ENCODE measurements at regions not wholly inside any gene's neighbourhood (a gene's known extent, or its start where the extent isn't known, plus 50 kb on each side); places are given as distances from the start of the nearest gene placed in this dataset.
"Not testable (repeated sequence)": the region's sequence is repeated elsewhere in the genome, so short reads cannot be mapped to it uniquely, and the experiment has no call there.

GRCh38 chr12:127145241-127145928 is 1121.6 kb upstream of the TMEM132C start:
- Histone ChIP-seq H3K36me3 (ENCODE audit: insufficient read depth, low read length) (no peaks in the 10 kb centered on the region), H3K9me3 (ENCODE audit: control insufficient read depth, insufficient read depth, low read length) (peaks cover 6% of the 10 kb centered on the region), H3K9ac (ENCODE audit: low read depth, low read length) (no peak overlapping the region), H3K4me1 (ENCODE audit: insufficient read depth, low read length) (peaks cover 9% of the 10 kb centered on the region)

GRCh38 chr12:127145929-127146789 is 1120.8 kb upstream of the TMEM132C start:
- Histone ChIP-seq H3K4me1 (ENCODE audit: insufficient read depth, low read length) (peaks cover 9% of the 10 kb centered on the region), H3K36me3 (ENCODE audit: insufficient read depth, low read length) (no peaks in the 10 kb centered on the region), H3K9ac (ENCODE audit: low read depth, low read length) (no peak overlapping the region), H3K9me3 (ENCODE audit: control insufficient read depth, insufficient read depth, low read length) (peaks cover 6% of the 10 kb centered on the region; the same call in 1 of the 2 replicates)

- Histone ChIP-seq H3K36me3 (ENCODE audit: insufficient read depth, low read length) (no peaks in the 10 kb centered on the region), H3K9ac (ENCODE audit: low read depth, low read length) (no peak overlapping the region)
Observed at GRCh38 chr12:127146991-127147718, 1119.8 kb upstream of the TMEM132C start.

GRCh38 chr12:127147724-127148123 is 1119.2 kb upstream of the TMEM132C start:
- Histone ChIP-seq H3K4me1 (ENCODE audit: insufficient read depth, low read length) (peaks cover 9% of the 10 kb centered on the region), H3K9ac (ENCODE audit: low read depth, low read length) (no peak overlapping the region), H3K36me3 (ENCODE audit: insufficient read depth, low read length) (no peaks in the 10 kb centered on the region), H3K9me3 (ENCODE audit: control insufficient read depth, insufficient read depth, low read length) (peaks cover 6% of the 10 kb centered on the region; the same call in 1 of the 2 replicates)

More at GRCh38 chr12:127146991-127147718, 1119.8 kb upstream of the TMEM132C start:
- Histone ChIP-seq H3K9me3 (ENCODE audit: control insufficient read depth, insufficient read depth, low read length) (peaks cover 6% of the 10 kb centered on the region; the same call in 1 of the 2 replicates), H3K4me1 (ENCODE audit: insufficient read depth, low read length) (peaks cover 9% of the 10 kb centered on the region)

- Histone ChIP-seq H3K9ac (ENCODE audit: low read depth, low read length) (no peak overlapping the region), H3K4me1 (ENCODE audit: insufficient read depth, low read length) (peaks cover 9% of the 10 kb centered on the region), H3K36me3 (ENCODE audit: insufficient read depth, low read length) (no peaks in the 10 kb centered on the region), H3K9me3 (ENCODE audit: control insufficient read depth, insufficient read depth, low read length) (peaks cover 6% of the 10 kb centered on the region; the same call in 1 of the 2 replicates)
Observed at GRCh38 chr12:127148318-127148717, 1118.7 kb upstream of the TMEM132C start.

- peaks cover 6% of the 10 kb centered on the region; the same call in 1 of the 2 replicates for H3K9me3 ChIP-seq (ENCODE audit: control insufficient read depth, insufficient read depth, low read length)
- peaks cover 9% of the 10 kb centered on the region for H3K4me1 ChIP-seq (ENCODE audit: insufficient read depth, low read length)
- no peaks in the 10 kb centered on the region for H3K36me3 ChIP-seq (ENCODE audit: insufficient read depth, low read length)
- H3K9ac ChIP-seq (ENCODE audit: low read depth, low read length) = no peak overlapping the region
Observed at GRCh38 chr12:127149226-127149964, 1117.6 kb upstream of the TMEM132C start.

- Histone ChIP-seq H3K4me1 (ENCODE audit: insufficient read depth, low read length) (peaks cover 9% of the 10 kb centered on the region), H3K36me3 (ENCODE audit: insufficient read depth, low read length) (no peaks in the 10 kb centered on the region), H3K9ac (ENCODE audit: low read depth, low read length) (no peak overlapping the region), H3K9me3 (ENCODE audit: control insufficient read depth, insufficient read depth, low read length) (peaks cover 6% of the 10 kb centered on the region; the same call in 1 of the 2 replicates)
Observed at GRCh38 chr12:127150028-127150427, 1116.9 kb upstream of the TMEM132C start.

- Histone ChIP-seq H3K36me3 (ENCODE audit: insufficient read depth, low read length) (no peaks in the 10 kb centered on the region), H3K4me1 (ENCODE audit: insufficient read depth, low read length) (peaks cover 9% of the 10 kb centered on the region), H3K9ac (ENCODE audit: low read depth, low read length) (no peak overlapping the region), H3K9me3 (ENCODE audit: control insufficient read depth, insufficient read depth, low read length) (peaks cover 6% of the 10 kb centered on the region; the same call in 1 of the 2 replicates)
Observed at GRCh38 chr12:127150479-127150878, 1116.5 kb upstream of the TMEM132C start.

- Histone ChIP-seq H3K4me1 (ENCODE audit: insufficient read depth, low read length) (peaks cover 9% of the 10 kb centered on the region), H3K9me3 (ENCODE audit: control insufficient read depth, insufficient read depth, low read length) (peaks cover 6% of the 10 kb centered on the region; the same call in 1 of the 2 replicates), H3K9ac (ENCODE audit: low read depth, low read length) (no peak overlapping the region), H3K36me3 (ENCODE audit: insufficient read depth, low read length) (no peaks in the 10 kb centered on the region)
Observed at GRCh38 chr12:127150956-127151355, 1116.0 kb upstream of the TMEM132C start.

- Histone ChIP-seq H3K9me3 (ENCODE audit: control insufficient read depth, insufficient read depth, low read length) (no peaks in the 10 kb centered on the region; the same call in 1 of the 2 replicates), H3K4me1 (ENCODE audit: insufficient read depth, low read length) (no peaks in the 10 kb centered on the region), H3K9ac (ENCODE audit: low read depth, low read length) (no peak overlapping the region), H3K36me3 (ENCODE audit: insufficient read depth, low read length) (no peaks in the 10 kb centered on the region)
Observed at GRCh38 chr12:127153996-127154395, 1113.0 kb upstream of the TMEM132C start.

- H3K9me3 ChIP-seq (ENCODE audit: control insufficient read depth, insufficient read depth, low read length); H3K9ac ChIP-seq (ENCODE audit: low read depth, low read length); H3K36me3 ChIP-seq (ENCODE audit: insufficient read depth, low read length); H3K4me1 ChIP-seq (ENCODE audit: insufficient read depth, low read length): not testable (repeated sequence)
Observed at GRCh38 chr12:127154830-127155229, 1112.1 kb upstream of the TMEM132C start.

GRCh38 chr12:127155935-127156619 is 1110.9 kb upstream of the TMEM132C start:
- not testable (repeated sequence) for H3K36me3 ChIP-seq (ENCODE audit: insufficient read depth, low read length); H3K9me3 ChIP-seq (ENCODE audit: control insufficient read depth, insufficient read depth, low read length); H3K9ac ChIP-seq (ENCODE audit: low read depth, low read length); H3K4me1 ChIP-seq (ENCODE audit: insufficient read depth, low read length)

All from ES-I3 (cell line).